T-helper 1 cell treated with Interleukin-12 subunit alpha and Interleukin-12 subunit beta and Interleukin-4 antibody, amounts not matched to agents 30 μg/mL and 1 μg/mL, for 36 hours (primary cell): ENCODE measurements at regions not wholly inside any gene's neighbourhood (a gene's known extent, or its start where the extent isn't known, plus 50 kb on each side); places are given as distances from the start of the nearest gene placed in this dataset.
"Not testable (repeated sequence)": the region's sequence is repeated elsewhere in the genome, so short reads cannot be mapped to it uniquely, and the experiment has no call there.

Experiments used
- H3K27ac Mint-ChIP-seq: one replicate; pipeline ENCODE4 v1.8.0; 2021; ENCODE audit warnings: mild to moderate bottlenecking, mixed read lengths
- H3K27me3 Mint-ChIP-seq: one replicate; pipeline ENCODE4 v1.8.0; 2021; ENCODE audit warnings: low read depth, mixed read lengths
- H3K36me3 Mint-ChIP-seq: one replicate; pipeline ENCODE4 v1.8.0; 2021; ENCODE audit warnings: low read depth, mixed read lengths
- H3K4me1 Mint-ChIP-seq: one replicate; pipeline ENCODE4 v1.8.0; 2021; ENCODE audit warnings: low read depth, mixed read lengths
- H3K4me3 Mint-ChIP-seq: one replicate; pipeline ENCODE4 v1.8.0; 2021; ENCODE audit warnings: mild to moderate bottlenecking, moderate library complexity, mixed read lengths
- H3K9me3 Mint-ChIP-seq: one replicate; pipeline ENCODE4 v1.8.0; 2021; ENCODE audit warnings: mixed read lengths

GRCh38 chr16:13606804-13607203, 313.1 kb upstream of the ERCC4 start:
- H3K36me3 Mint-ChIP-seq, result no peaks in the 10 kb centered on the region
- peaks cover 18% of the 10 kb centered on the region for H3K9me3 Mint-ChIP-seq
- no peaks in the 10 kb centered on the region for H3K4me1 Mint-ChIP-seq
- no peak overlapping the region for H3K27ac Mint-ChIP-seq
- no peak overlapping the region for H3K4me3 Mint-ChIP-seq
- no peaks in the 10 kb centered on the region for H3K27me3 Mint-ChIP-seq

DNA sequence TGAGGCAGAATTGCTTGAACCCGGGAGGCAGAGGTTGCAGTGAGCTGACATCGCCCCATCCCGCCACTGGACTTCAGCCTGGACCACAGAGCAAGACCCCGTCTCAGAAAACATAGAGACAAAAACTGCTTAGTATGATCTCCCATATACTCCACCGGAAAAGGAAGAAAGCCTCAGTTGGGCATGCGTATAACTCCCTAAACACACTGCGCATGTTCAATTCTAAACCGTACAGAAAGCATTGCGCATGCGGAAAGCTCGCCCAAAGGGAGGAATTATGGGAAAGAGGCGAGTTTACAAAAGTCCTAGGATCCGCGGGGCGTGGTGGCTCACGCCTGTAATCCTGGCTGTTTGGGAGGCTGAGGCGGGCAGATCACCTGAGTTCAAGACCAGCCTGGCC, 312.7 kb upstream of the ERCC4 start:
- Mint-ChIP-seq H3K36me3 (no peaks in the 10 kb centered on the region), H3K9me3 (peaks cover 18% of the 10 kb centered on the region), H3K27me3 (no peaks in the 10 kb centered on the region), H3K27ac (no peak overlapping the region), H3K4me3 (no peak overlapping the region), H3K4me1 (no peaks in the 10 kb centered on the region)

GRCh38 chr16:13611596-13611995, 308.4 kb upstream of the ERCC4 start:
- H3K36me3 Mint-ChIP-seq, result no peaks in the 10 kb centered on the region
- no peaks in the 10 kb centered on the region for H3K4me1 Mint-ChIP-seq
- peaks cover 14% of the 10 kb centered on the region for H3K9me3 Mint-ChIP-seq
- H3K4me3 Mint-ChIP-seq, result no peak overlapping the region
- no peak overlapping the region for H3K27ac Mint-ChIP-seq
- no peaks in the 10 kb centered on the region for H3K27me3 Mint-ChIP-seq

GRCh38 chr16:13612623-13613022, 307.3 kb upstream of the ERCC4 start:
- H3K27me3 Mint-ChIP-seq, result no peaks in the 10 kb centered on the region
- no peaks in the 10 kb centered on the region for H3K4me1 Mint-ChIP-seq
- no peak overlapping the region for H3K27ac Mint-ChIP-seq
- H3K9me3 Mint-ChIP-seq, result peaks cover 14% of the 10 kb centered on the region
- H3K4me3 Mint-ChIP-seq, result no peak overlapping the region
- H3K36me3 Mint-ChIP-seq, result no peaks in the 10 kb centered on the region

DNA sequence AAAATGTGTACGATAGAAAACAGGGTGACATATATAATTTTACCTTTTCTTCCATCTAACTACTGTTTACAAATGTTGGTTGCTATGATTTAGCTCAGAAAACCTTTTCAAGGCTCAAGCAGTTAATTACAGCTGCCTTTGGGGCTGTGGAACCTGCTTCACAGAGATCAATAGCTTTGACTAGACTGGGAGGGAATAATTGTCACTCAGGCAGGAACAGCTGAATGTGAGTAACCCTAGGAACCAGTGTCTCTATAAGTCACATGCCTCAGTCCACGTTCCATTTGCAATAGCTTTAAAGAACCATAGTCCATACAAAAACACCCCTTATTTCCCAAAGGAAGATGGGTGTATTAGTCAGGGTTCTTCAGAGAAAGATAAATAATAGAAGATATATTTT, 306.8 kb upstream of the ERCC4 start:
- Mint-ChIP-seq H3K4me3 (no peak overlapping the region), H3K9me3 (peaks cover 14% of the 10 kb centered on the region), H3K27me3 (no peaks in the 10 kb centered on the region), H3K36me3 (no peaks in the 10 kb centered on the region), H3K4me1 (no peaks in the 10 kb centered on the region), H3K27ac (no peak overlapping the region)

GRCh38 chr16:13621639-13622038, 298.3 kb upstream of the ERCC4 start:
- Mint-ChIP-seq H3K4me3 (no peak overlapping the region), H3K27ac (no peak overlapping the region), H3K36me3 (no peaks in the 10 kb centered on the region), H3K9me3 (no peaks in the 10 kb centered on the region), H3K4me1 (no peaks in the 10 kb centered on the region), H3K27me3 (no peaks in the 10 kb centered on the region)

DNA sequence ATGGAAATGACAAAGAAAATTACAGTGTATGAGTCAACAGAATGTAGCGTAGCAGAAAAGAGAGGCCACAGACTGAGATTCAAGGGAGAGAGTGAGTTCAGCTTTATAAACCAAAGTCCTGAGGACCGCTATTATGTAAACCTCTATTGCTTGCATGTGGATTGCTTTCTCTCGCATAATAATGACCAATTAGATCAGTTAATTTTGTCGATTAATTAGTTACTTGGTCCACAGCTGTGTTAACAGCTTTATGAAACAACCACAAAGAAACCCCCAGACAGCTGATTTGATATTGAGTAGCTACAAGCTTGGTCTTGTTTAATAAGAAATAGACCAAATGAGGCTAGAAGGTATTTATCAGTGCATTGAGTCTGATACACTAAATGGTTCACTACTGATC, 291.8 kb upstream of the ERCC4 start:
- H3K36me3 Mint-ChIP-seq, result no peaks in the 10 kb centered on the region
- H3K9me3 Mint-ChIP-seq, result peaks cover 5% of the 10 kb centered on the region
- H3K27ac Mint-ChIP-seq, result no peak overlapping the region
- H3K27me3 Mint-ChIP-seq, result no peaks in the 10 kb centered on the region
- H3K4me3 Mint-ChIP-seq, result no peak overlapping the region
- H3K4me1 Mint-ChIP-seq, result no peaks in the 10 kb centered on the region

GRCh38 chr16:13629704-13630103, 290.2 kb upstream of the ERCC4 start:
- no peaks in the 10 kb centered on the region for H3K36me3 Mint-ChIP-seq
- H3K27ac Mint-ChIP-seq, result no peak overlapping the region
- no peak overlapping the region for H3K4me3 Mint-ChIP-seq
- no peaks in the 10 kb centered on the region for H3K27me3 Mint-ChIP-seq
- peaks cover 5% of the 10 kb centered on the region for H3K9me3 Mint-ChIP-seq
- H3K4me1 Mint-ChIP-seq, result no peaks in the 10 kb centered on the region

DNA sequence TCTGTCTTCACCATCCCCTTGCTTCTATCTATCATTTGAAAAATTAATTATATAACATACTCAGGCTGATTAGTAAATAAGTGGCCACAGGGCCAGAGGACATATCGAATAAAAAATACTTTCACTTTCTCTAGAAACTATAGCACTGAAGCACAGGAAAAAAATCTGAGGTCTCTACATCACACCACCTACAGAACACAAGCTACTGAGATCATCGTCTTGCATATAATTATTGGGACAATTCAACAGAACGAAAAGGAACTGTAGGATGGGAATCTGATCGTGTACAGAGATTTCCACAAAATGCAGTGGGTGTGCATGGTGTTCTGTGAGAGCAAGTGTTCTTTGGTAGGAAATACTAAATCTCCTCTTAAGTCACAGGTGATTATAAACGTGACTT, 289.6 kb upstream of the ERCC4 start:
- Mint-ChIP-seq H3K36me3 (no peaks in the 10 kb centered on the region), H3K27ac (no peak overlapping the region), H3K9me3 (peaks cover 5% of the 10 kb centered on the region), H3K4me3 (no peak overlapping the region), H3K27me3 (no peaks in the 10 kb centered on the region), H3K4me1 (no peaks in the 10 kb centered on the region)

- Mint-ChIP-seq H3K36me3 (no peaks in the 10 kb centered on the region), H3K4me3 (no peak overlapping the region), H3K9me3 (peaks cover 9% of the 10 kb centered on the region), H3K27me3 (no peaks in the 10 kb centered on the region), H3K4me1 (no peaks in the 10 kb centered on the region), H3K27ac (no peak overlapping the region)
Observed at GRCh38 chr16:13631213-13631767, 288.7 kb upstream of the ERCC4 start.

- peaks cover 13% of the 10 kb centered on the region for H3K9me3 Mint-ChIP-seq
- no peaks in the 10 kb centered on the region for H3K27me3 Mint-ChIP-seq
- H3K4me1 Mint-ChIP-seq, result no peaks in the 10 kb centered on the region
- no peaks in the 10 kb centered on the region for H3K36me3 Mint-ChIP-seq
- H3K4me3 Mint-ChIP-seq, result no peak overlapping the region
- no peak overlapping the region for H3K27ac Mint-ChIP-seq
Observed at GRCh38 chr16:13631916-13632315, 288.0 kb upstream of the ERCC4 start.

DNA sequence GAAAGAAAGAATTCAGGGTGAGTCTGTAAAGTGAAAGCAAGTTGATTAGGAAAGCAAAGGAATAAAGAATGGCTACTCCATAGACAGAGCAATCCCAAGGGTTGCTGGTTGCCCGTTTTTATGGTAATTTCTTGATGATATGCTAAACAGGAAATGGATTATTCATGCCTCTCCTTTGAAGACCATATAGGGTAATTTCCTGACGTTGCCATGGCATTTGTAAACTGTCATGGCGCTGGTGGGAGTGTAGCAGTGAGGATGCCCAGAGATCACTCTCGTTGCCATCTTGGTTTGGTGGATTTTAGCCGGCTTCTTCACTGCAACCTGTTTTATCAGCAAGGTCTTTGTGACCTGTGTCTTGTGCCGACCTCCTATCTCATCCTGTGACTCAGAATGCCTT, 287.4 kb upstream of the ERCC4 start:
- H3K27me3 Mint-ChIP-seq, H3K27ac Mint-ChIP-seq, H3K36me3 Mint-ChIP-seq, H3K4me3 Mint-ChIP-seq, H3K4me1 Mint-ChIP-seq: not testable (repeated sequence)
- H3K9me3 Mint-ChIP-seq, result peaks cover 13% of the 10 kb centered on the region

DNA sequence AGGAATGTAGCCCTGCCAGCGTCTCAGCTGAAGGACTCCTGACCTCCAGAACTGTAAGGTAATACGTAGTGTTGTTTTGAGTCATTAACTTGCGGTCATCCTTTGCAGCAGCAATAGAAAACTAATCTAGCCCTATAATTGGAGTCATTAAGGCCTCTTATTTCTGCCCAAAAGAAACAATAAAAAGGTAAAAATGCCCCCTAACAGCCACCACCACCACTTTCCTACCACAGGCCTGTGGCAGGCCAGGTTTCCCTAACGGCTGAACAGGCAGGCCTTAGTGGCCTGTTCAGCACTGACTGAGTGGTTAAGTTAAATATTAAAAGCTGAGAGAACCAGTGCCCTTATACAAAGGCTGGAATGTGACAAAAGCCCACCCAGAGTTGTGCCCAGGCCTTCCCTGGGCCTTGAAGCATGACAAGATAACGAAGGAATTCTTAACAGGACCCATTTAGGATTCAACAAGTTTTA, 286.5 kb upstream of the ERCC4 start:
- H3K36me3 Mint-ChIP-seq, result no peaks in the 10 kb centered on the region
- H3K9me3 Mint-ChIP-seq, result peaks cover 17% of the 10 kb centered on the region
- H3K27ac Mint-ChIP-seq, result no peak overlapping the region
- H3K4me1 Mint-ChIP-seq, result no peaks in the 10 kb centered on the region
- H3K4me3 Mint-ChIP-seq, result no peak overlapping the region
- no peaks in the 10 kb centered on the region for H3K27me3 Mint-ChIP-seq

- no peaks in the 10 kb centered on the region for H3K36me3 Mint-ChIP-seq
- no peak overlapping the region for H3K4me3 Mint-ChIP-seq
- H3K4me1 Mint-ChIP-seq, result no peaks in the 10 kb centered on the region
- no peaks in the 10 kb centered on the region for H3K27me3 Mint-ChIP-seq
- H3K9me3 Mint-ChIP-seq, result peaks cover 17% of the 10 kb centered on the region
- no peak overlapping the region for H3K27ac Mint-ChIP-seq
Observed at GRCh38 chr16:13634253-13634652, 285.7 kb upstream of the ERCC4 start.

GRCh38 chr16:13634959-13635358, 285.0 kb upstream of the ERCC4 start:
- Mint-ChIP-seq H3K4me3 (no peak overlapping the region), H3K4me1 (no peaks in the 10 kb centered on the region), H3K9me3 (peaks cover 17% of the 10 kb centered on the region), H3K27me3 (no peaks in the 10 kb centered on the region), H3K27ac (no peak overlapping the region), H3K36me3 (no peaks in the 10 kb centered on the region)

DNA sequence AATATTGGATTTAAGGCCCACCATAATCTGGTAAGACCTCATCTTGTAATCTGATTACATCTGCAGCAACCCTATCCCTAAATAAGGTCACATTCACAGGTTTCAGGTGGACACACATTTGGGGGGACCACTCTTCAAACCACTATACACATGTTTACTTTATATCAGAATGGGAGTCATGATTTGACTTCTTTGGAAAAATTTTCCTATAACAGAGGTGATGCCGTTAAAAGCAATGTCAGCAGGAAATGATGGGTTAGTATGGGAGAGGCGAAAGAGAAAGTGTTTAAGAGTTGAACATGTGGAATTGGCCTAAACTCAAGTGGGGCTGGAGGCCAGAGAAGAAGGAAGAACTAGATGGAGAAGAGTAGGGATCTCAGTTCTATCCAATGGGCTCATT, 281.7 kb upstream of the ERCC4 start:
- no peaks in the 10 kb centered on the region for H3K36me3 Mint-ChIP-seq
- no peak overlapping the region for H3K27ac Mint-ChIP-seq
- H3K27me3 Mint-ChIP-seq, result no peaks in the 10 kb centered on the region
- H3K4me3 Mint-ChIP-seq, result no peak overlapping the region
- H3K9me3 Mint-ChIP-seq, result peaks cover 16% of the 10 kb centered on the region
- H3K4me1 Mint-ChIP-seq, result no peaks in the 10 kb centered on the region
